ENCODE measurements at regions not wholly inside any gene's neighbourhood (a gene's known extent, or its start where the extent isn't known, plus 50 kb on each side); places are given as distances from the start of the nearest gene placed in this dataset.

DNA sequence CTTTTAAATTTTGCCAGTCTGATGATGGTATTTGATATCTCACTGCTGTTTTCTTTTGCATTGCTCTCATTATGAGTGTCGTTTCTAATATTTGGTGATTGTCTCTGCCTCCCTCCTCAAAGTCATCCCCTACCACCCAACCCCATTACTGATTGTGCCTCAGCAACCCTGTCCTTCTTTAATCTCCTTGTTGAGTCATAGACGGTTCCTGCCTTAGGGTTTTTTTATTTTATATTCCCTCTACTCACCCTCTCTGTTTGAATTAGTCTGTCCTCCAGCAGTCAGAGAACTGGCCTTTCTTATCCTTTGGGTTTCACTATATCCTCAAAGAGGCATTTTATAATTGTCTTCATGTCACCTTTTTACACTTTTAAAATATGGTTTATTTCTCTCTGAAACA is 409.3 kb upstream of the CPEB2 start:
- no peak for DNase-seq

DNA sequence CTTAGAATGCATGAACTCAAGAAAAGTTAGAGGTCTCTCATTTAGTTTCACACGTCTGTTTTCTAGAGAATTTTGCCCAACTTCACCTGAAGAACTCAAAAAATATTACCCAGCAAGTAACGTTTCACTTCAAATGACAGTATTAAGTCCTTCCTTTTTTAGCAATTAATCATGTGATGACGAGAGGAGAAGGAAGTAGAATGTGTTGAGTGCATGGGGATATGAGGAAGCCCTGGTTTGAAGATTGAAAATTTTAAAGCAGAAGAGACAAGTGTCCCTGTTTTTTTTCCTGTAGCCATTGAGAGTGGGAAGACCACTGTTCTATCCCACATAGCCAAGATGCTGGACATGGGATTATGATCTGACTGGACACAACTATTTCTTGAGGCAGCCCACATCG is 406.3 kb upstream of the CPEB2 start:
- DNase-seq: no peak

DNA sequence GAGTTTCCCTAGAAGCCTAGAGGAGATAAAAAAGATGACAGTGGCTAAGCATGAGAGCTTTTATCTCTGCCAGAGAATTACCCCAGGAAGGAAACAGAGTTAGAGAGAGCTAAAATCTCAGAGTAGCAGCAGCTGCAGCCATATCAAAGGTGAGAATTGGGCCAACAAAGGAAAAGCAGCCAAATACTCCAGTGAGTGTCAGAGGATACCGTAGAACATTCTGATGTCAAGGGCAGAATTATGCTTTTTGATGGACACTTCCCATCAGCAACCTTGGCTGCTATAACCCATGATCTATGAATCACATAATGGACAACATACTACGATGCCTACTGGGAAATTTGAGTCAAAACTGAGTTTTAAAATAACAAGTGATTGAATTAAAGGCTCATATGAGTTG is 405.8 kb upstream of the CPEB2 start:
- no peak for DNase-seq

DNA sequence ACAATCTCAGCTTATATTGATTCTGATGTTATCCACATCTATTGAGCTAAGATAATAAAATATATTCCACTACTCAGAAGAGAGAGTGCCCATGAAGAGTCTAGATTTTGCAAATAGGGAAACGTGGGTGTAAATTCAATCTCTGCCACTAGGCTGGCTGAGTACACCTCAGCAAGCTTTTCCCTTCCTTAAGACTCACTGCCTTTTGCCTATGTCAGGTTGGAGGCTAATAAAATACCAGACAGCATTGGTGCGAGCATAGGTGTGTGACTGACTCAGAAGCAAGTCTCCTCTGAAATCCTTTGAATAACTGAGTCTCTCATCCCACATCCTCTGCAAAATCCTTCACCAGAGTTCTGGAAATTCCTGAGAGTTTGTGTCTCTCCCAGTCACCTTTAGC is 405.4 kb upstream of the CPEB2 start:
- no peak for DNase-seq

DNA sequence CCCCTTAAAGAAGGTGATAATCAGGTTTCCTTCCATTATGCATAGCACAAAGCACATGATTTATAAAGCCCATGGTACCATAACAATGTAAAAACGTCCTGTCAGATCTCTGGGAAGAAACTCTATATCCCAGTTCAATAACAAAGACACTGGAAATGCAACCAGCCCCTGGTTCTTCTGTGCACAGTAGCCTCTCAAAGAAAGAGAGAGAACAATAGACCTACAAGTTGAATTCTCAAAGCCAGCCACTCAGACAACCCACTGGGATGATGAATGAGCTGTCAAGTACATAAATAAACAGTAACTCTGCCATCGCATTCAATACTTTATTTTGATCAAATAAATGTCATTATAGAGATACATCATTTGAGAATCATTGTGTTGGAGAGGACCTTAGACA is 400.1 kb upstream of the CPEB2 start:
- no peak for DNase-seq

DNA sequence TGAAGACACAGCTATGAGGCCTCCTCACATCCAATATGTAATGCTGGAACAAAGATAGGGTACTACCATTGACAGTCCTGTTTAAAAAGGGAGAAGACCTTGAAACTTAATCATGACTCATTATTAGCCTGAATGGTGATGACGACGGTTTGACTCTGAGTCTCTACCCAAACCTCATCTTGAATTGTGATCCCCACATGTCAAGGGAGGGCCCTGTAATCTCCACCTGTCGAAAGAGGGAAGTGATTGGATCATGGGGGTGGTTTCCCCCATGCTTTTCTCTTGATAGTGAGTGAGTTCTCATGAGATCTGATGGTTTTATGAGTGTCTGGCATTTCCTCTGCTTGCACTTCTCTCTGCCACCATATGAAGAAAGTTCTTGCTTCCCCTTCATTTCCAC is 395.3 kb upstream of the CPEB2 start:
- no peak for DNase-seq

DNA sequence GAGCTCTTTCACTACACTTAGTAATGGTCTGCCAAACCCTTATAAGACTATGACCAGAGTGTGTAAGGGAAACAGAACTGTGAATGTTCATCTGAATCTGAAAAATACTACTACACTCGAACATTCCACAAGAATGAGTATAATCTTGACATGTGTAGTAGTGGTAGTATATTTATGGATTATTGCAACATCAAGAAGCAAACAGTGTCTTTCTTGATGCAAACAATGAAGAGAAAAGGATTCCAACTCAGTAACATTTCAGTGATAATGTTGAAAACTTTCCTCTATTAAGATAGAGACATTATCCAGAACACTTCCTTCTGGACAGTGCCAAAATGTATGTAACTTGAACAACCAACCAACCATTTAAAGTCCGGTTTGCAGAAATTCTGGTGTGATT is 394.7 kb upstream of the CPEB2 start:
- DNase-seq: no peak

DNA sequence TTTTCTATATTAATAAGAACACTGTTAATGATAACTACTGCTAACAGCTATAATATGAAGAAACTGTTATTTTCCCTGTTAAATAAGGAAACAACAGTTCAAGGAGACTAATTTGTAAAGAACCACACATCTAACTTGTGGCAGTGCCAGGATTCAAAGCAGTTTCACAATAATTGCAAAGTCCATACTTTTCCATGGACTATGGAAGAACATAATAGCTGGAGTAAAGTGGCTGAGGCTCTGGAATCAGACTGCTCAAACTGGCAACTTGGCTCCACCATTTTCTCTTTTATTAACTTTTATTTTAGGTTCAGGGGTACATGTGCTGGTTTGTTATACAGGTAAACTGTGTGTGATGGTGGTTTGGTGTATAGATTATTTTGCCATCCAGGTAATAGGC is 393.7 kb upstream of the CPEB2 start:
- DNase-seq: no peak

DNA sequence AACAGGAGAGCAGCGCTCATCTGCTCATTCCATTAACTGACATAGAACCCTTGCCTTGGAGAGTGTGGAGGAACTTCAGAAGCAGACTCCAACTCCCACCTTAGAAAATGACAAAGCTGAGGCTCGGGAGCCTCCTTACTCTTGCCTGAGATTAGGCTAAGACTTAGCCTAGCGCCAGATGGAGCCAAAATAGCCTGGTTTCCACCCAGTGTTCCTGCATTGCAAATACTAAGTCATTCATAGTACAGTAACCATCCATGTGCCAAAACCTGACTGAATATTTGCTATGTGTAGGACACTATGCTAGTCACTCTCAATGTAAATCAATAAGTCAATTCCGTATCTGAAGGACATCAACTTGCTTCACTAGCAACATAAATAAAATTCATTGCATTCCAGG is 387.4 kb upstream of the CPEB2 start:
- DNase-seq: no peak

DNA sequence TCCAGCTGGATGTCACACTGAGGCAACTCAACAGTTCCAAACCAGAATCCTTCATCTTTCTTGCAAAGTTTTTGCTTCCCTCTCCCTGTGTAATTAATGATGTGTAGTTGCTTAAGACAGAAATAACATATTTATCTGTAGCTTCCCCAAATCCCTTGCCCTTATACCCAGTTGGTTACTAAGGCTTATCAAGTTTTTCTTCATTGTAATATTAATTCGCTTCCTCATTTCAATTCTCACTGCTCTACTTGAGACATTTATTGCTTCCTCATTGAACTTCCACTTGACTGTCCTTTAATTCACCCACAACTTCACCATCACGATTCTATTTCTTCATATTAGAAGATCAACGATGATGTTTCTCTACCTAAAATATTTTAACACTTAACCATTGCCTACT is 386.6 kb upstream of the CPEB2 start:
- DNase-seq: no peak

DNA sequence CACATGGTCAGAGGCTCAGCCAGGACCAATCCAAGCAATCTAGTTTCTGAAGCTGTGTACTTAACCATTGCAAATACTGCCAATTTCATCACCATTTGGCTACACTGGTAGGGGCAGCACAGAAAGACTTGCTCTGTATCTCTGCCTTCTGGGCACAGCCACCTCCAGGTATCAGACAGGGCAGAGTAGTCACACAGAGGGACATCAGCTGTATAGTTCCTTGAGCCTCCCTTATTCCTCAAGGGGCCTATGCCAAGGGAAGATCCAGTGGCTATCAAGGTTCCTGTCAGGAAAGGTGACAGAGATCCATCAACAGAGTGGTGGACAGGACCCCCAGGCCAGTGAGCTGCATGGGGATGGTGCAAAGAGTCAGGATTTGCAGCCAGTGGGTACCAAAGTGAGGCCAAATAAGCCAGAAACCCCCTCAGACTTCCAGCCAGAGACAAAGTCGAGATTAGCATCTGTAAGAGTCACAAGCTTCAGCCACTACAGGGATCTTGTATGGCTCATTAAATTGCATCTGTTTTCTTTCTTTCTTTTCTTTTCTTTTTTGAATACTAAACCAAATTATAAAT is 381.6 kb upstream of the CPEB2 start:
- no peak for DNase-seq

DNA sequence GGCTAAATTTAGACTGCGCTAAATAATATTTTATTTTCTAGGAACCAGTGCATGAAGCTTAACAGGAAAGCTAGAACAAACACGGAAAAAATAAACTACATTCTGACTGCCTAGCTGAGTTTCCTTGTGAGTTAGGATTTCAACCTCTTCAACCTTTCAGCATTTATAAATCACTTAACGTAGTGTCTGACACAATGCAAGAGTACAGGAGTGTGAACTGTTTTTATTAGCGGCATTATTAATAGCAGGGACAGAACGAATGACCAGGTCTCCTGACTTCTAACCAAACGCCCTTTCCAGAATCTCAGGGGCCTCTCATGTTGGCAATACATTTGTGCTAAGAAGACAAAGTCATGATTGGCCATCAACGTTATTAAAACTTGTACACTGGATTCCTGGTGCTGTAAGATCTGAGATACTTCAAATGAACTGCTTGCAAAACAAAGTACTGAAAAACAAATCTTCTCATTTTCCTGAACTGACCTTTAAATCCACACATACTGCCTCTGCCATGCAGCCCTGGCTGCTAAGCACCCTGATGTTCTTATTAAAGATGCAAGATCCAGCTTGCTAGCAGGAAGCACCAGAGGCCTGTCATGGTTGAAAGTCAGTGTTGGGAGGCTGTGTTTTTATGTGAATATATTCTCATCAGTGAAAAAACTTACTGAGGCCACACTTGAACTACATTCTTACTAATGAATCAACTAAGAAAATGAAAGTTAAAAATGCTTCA is 380.4 kb upstream of the CPEB2 start:
- no peak for DNase-seq

DNA sequence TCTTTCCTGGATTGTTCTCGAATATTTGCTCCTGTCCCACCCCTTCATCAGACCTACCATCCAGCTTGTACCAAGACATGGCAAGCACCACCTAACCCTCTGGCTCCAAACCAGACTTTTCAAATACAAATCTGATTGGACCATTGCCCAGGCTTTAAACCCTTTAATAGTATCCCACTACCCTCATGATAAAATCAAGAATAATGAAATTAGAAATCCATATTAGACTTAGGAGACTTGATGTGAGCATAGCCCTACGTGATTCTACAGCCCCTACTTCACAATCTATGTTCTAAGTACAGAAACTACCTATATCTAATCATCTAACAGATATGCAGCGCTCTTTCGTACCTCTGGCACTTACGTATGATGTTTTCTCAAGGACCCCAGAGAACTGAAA is 375.2 kb upstream of the CPEB2 start:
- DNase-seq: no peak

DNA sequence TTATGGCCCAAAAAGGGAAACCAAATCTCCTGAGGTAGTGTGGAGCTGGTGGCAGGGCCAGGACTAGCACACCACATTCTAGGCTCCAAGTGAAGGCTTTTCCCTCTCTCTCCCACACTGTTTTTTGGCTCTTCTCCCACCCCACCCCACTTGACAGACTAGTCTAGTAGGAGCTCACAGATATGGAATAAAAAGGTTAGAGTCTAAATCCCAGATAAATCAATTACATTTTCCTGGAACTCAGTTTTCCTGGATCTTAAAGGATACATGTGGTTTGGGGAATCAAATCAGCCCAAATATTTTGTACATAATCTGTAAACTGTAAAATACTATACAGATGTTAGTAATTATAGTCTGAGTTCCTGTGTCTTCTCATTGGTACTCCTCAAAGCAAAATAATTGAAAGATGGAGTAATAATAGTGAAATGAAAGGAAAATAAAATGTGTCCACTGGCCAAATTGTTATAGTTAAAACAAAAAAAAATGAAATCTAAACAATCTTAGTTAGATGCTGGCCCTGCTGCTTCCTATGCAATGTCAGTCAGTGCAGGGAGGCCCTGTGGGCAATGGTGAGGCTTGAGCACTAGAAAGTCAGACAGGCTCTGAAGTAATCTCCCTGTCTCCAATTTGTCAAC is 370.4 kb upstream of the CPEB2 start:
- DNase-seq: no peak

DNA sequence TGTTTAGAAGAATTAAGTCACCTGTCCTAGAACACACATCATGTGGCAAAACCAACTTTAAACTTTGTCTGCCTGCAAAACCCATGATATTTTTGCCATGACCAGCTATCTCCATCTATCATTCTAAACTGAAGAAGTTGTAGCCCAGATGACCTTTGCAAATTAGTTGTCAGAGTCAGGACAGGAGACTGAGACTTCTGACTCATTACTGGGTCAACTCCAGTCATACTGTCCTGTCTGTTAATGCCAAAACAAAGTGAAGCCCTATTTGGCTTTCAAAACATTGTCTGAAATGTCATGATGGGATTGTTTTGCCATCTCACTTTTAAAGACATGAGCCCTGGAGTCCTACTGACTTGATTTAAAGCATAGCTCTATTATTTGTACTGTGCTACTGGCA is 365.7 kb upstream of the CPEB2 start:
- DNase-seq: no peak

DNA sequence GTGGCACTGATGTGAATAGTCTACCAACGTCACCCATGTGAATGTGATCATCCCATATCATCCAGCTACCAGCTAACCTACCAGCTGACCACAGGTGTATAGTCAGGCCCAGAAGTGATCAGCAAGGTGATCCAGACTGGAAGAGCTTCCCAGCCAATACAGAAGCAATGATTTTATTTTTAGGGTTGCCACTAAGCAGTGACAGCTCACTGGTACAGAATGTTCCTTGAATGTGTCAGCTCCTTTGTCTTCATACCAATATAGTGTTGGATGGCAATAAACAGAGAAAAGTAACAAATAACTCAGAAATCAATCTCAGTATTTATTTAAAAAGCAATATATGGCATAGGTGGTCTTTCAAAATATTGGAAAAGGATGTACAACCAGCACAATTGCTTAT is 361.8 kb upstream of the CPEB2 start:
- DNase-seq: no peak

DNA sequence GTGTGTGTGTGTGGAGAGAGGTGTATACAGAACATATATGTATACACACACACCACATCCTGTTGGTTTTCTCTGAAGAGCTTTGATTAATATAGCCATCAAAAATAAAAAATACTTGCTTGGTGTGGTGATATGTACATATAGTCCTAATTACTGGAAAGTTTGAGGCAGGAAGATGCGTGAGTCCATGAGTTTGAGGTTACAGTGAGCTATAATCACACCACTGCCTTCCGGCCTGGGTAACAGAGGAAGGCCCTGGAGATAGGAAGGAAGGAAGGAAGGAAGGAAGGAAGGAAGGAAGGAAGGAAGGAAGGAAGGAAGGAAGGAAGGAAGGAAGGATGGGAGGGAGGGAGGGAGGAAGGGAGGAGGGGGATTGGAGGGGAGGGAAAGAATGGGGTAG is 360.4 kb upstream of the CPEB2 start:
- no peak for DNase-seq

DNA sequence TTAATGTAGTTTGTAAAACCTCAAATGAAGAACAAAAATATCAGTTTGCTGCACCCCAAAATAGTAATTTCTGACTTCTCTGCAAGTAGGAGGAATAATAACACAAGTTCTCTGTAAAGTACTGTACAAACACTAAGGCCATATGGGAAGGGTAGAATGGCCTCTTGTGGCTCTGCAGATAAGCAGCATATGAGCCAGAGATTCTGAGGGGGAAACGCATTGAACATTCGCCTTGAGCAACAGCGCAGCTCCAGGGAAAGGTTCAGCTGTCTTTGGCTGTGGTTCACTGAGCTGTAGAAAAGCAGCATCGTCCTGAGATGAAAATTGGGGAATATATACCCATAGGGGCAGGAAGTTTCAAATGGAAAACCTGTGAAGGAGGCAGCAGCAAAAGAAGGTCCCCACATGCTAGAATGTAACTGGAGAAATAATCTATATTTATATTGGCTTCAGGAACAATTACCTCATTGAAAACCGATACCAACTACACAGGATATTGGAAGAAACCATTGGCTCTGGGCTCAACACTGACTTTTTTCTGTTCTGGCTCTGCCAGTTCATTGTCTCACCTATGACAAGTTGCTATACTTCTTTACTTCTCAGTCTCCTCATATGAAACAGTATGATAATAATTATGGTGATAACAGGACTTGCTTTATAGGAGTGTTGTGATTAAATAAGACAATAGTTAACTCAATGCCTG is 357.6 kb upstream of the CPEB2 start:
- DNase-seq: no peak

DNA sequence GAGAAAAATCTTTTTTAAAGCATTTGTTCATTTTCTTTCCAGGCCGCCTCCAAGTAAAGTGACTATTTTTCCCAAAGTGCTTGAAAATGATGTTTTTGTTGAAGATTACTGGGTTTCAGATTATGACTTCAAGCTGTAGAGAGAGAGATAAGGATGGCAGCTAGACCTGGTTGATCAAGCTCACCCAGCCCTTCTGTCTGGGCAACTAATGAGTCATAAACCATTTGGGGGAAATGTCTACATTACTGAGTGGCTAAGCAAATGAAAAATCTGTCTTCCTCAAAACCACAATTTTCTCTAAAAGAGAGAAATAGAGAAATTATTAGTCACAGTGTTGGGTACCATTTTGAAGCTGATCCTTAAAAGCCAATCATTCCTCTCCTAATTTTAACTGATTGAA is 355.4 kb upstream of the CPEB2 start:
- DNase-seq: no peak

DNA sequence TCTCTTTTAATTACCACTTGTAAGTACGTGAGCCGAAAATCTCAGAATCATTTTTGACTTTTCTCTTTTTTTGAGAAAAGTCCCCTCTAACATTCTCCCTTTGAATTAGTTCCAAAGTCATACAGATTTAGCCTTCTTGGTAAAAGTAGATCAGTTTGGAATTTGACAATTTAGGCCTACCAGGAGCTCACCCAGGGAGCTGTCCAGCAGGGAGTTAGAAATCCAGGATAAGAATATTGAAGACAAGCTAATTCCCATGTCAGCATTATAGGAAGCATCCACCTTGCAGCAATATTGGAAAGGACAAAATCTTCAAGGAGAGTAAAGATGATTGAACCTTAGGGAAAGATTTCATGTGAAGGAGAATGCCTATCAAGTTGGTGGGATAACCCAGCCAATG is 352.2 kb upstream of the CPEB2 start:
- DNase-seq: no peak

DNA sequence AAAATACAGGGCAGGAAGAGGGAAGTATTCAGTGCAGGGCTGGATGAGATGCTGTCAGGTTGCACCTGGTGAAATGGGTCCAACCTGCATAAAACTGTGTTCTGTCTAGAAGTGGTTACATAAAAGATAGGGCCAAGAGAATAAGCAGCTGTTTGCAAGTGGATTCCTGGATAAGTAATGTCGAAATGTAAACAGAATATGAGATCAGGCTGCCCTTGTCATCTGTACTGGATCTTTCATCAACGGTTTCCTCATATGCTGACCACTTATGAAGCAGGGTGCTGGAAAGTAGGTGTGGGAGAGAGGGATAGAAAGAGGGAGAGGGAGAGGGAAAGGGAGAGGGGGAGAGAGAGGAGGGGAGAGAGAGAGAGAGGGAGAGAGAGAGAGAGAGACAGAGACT is 349.8 kb upstream of the CPEB2 start:
- no peak for DNase-seq

DNA sequence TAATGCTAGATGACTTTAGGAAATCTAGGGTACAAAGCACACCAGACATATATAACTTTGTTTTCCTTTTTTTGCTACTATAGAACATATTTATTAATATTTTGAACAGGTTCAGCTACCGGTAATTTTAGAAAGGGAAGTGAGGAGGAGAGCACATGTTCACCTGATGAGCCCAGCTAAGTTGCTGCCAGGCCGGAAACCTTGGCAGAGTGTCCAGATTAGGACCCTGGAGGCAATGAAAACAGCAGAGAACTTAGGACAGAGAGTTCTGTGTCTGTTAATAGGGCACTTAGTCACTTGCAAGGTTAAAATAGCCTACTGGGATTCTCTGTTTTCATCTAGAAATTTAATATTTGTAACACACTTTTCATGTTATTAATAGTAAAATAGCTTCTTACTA is 348.9 kb upstream of the CPEB2 start:
- no peak for DNase-seq

DNA sequence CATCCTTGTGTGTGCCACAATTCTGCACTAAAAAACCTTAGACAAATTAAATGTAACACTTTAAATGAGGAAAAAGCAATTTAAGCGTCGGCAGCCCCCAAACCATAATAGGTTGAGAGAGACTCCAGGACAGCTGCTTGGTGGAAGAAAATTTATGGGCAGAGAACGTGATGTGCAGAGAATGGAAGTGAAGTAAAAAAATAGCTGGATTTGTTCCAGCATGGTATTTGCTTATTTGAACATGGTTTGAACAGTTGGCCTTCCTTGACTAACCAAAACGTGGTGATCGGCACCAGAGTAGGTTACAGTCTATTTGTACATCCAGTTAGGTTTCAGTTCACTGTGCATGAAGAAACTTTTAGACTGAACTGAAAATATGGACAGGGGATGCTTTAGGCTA is 343.0 kb upstream of the CPEB2 start:
- no peak for DNase-seq

DNA sequence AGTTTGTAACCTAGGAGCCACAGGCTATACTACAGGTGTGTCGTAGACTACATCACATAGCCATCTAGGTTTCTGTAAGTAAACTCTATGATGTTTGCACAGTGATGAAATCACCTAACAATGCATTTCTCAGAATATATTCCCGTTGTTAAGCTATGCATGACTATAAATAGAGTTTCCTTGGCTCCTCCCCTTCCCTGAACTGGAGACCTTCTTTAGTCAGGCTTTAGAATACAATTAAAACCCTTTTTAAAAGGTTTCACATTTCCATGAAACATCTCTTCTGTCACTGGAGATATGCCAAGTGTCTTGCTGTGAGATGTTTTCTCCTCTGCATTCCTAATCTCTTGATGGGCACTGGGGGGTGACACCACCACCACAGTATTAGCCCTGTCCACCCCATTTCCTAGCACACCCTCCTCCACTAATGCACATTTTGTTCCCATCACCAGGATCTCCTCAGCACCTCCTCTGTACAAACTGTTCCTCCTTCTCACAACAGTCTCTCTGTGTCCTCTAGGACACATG is 334.6 kb upstream of the CPEB2 start:
- no peak for DNase-seq

Data from hippocampal formation (tissue), 2 donors.